ENCODE measurements at regions not wholly inside any gene's neighbourhood (a gene's known extent, or its start where the extent isn't known, plus 50 kb on each side); places are given as distances from the start of the nearest gene placed in this dataset.

- Histone ChIP-seq H3K36me3 (no peaks in the 10 kb centered on the region), H3F3A (ENCODE audit: low read depth) (no peaks in the 10 kb centered on the region), H2AFZ (replicated peaks) (no peak overlapping the region), H3K27ac (no peak overlapping the region), H3K27me3 (no peaks in the 10 kb centered on the region), H3K4me1 (no peaks in the 10 kb centered on the region), H3K9ac (no peak overlapping the region), H3K79me2 (ENCODE audit: low read depth) (no peaks in the 10 kb centered on the region), H3K4me2 (no peak overlapping the region), H3K9me3 (ENCODE audit: low read depth) (no peaks in the 10 kb centered on the region), H3K4me3 (no peak overlapping the region), H4K20me1 (ENCODE audit: low read depth) (no peaks in the 10 kb centered on the region)
- no peak overlapping the region for H3K4me3 Mint-ChIP-seq
- TF ChIP-seq EZH2phosphoT487 (IDR thresholded peaks at IDR 0.05) (no peak), EZH2 (IDR thresholded peaks at IDR 0.05) (no peak)
- TF ChIP-seq, protein P1, sequence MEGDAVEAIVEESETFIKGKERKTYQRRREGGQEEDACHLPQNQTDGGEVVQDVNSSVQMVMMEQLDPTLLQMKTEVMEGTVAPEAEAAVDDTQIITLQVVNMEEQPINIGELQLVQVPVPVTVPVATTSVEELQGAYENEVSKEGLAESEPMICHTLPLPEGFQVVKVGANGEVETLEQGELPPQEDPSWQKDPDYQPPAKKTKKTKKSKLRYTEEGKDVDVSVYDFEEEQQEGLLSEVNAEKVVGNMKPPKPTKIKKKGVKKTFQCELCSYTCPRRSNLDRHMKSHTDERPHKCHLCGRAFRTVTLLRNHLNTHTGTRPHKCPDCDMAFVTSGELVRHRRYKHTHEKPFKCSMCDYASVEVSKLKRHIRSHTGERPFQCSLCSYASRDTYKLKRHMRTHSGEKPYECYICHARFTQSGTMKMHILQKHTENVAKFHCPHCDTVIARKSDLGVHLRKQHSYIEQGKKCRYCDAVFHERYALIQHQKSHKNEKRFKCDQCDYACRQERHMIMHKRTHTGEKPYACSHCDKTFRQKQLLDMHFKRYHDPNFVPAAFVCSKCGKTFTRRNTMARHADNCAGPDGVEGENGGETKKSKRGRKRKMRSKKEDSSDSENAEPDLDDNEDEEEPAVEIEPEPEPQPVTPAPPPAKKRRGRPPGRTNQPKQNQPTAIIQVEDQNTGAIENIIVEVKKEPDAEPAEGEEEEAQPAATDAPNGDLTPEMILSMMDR (IDR thresholded peaks at IDR 0.05), result no peak
- H3K9me3 Mint-ChIP-seq, result no peaks in the 10 kb centered on the region
- DNase-seq (ENCODE audit: low spot score), result no peak
- H3K36me3 Mint-ChIP-seq, result no peaks in the 10 kb centered on the region
- no peak overlapping the region for H3K27ac Mint-ChIP-seq
- H3K27me3 Mint-ChIP-seq (ENCODE audit: insufficient read depth, low read depth), result no peaks in the 10 kb centered on the region
- peaks cover 7% of the 10 kb centered on the region for H3K4me1 Mint-ChIP-seq
These were observed 148.3 kb upstream of the ARHGEF26 start for GRCh38 chr3:153972862-153973261.

- Histone ChIP-seq H2AFZ (replicated peaks) (no peak overlapping the region), H3K4me1 (no peaks in the 10 kb centered on the region), H3K27ac (no peak overlapping the region), H3K79me2 (ENCODE audit: low read depth) (no peaks in the 10 kb centered on the region), H3F3A (ENCODE audit: low read depth) (no peaks in the 10 kb centered on the region), H3K36me3 (no peaks in the 10 kb centered on the region), H3K4me3 (no peak overlapping the region), H4K20me1 (ENCODE audit: low read depth) (no peaks in the 10 kb centered on the region), H3K27me3 (no peaks in the 10 kb centered on the region), H3K9me3 (ENCODE audit: low read depth) (no peaks in the 10 kb centered on the region), H3K4me2 (no peak overlapping the region), H3K9ac (no peak overlapping the region)
- DNase-seq (ENCODE audit: low spot score), result no peak
- Mint-ChIP-seq H3K27me3 (ENCODE audit: insufficient read depth, low read depth) (no peaks in the 10 kb centered on the region), H3K9me3 (no peaks in the 10 kb centered on the region), H3K27ac (no peak overlapping the region), H3K4me1 (peaks cover 9% of the 10 kb centered on the region), H3K36me3 (no peaks in the 10 kb centered on the region), H3K4me3 (no peak overlapping the region)
- TF ChIP-seq, protein P1 (IDR thresholded peaks at IDR 0.05), result no peak
- no peak for TF ChIP-seq EZH2phosphoT487 (IDR thresholded peaks at IDR 0.05)
- TF ChIP-seq EZH2 (IDR thresholded peaks at IDR 0.05), result no peak
These were observed 147.4 kb upstream of the ARHGEF26 start for GRCh38 chr3:153973722-153974265.

- H3K4me2 ChIP-seq, result no peak overlapping the region
- no peak overlapping the region for H3K4me3 ChIP-seq
- no peaks in the 10 kb centered on the region for H3F3A ChIP-seq (ENCODE audit: low read depth)
- H2AFZ ChIP-seq (replicated peaks), result no peak overlapping the region
- no peaks in the 10 kb centered on the region for H3K36me3 Mint-ChIP-seq
- no peaks in the 10 kb centered on the region for H3K27me3 Mint-ChIP-seq (ENCODE audit: insufficient read depth, low read depth)
- no peaks in the 10 kb centered on the region for H3K79me2 ChIP-seq (ENCODE audit: low read depth)
- H3K9me3 Mint-ChIP-seq, result no peaks in the 10 kb centered on the region
- H3K4me3 Mint-ChIP-seq, result no peak overlapping the region
- H3K27me3 ChIP-seq, result no peaks in the 10 kb centered on the region
- DNase-seq (ENCODE audit: low spot score), result no peak
- H3K9ac ChIP-seq, result no peak overlapping the region
- no peak for TF ChIP-seq EZH2phosphoT487 (IDR thresholded peaks at IDR 0.05)
- TF ChIP-seq, protein P1 (IDR thresholded peaks at IDR 0.05), result no peak
- TF ChIP-seq EZH2 (IDR thresholded peaks at IDR 0.05), result no peak
- H3K36me3 ChIP-seq, result no peaks in the 10 kb centered on the region
- H4K20me1 ChIP-seq (ENCODE audit: low read depth), result no peaks in the 10 kb centered on the region
- no peak overlapping the region for H3K27ac ChIP-seq
- H3K9me3 ChIP-seq (ENCODE audit: low read depth), result no peaks in the 10 kb centered on the region
- H3K4me1 Mint-ChIP-seq, result peaks cover 10% of the 10 kb centered on the region
- H3K27ac Mint-ChIP-seq, result no peak overlapping the region
- no peaks in the 10 kb centered on the region for H3K4me1 ChIP-seq
These were observed 146.6 kb upstream of the ARHGEF26 start for GRCh38 chr3:153974614-153975013.
